AML-193 (cell line): ENCODE measurements at regions not wholly inside any gene's neighbourhood (a gene's known extent, or its start where the extent isn't known, plus 50 kb on each side); places are given as distances from the start of the nearest gene placed in this dataset.

Experiments used
- DNase-seq, 2 experiments: peaks; one replicate each; lab custom pipeline; 2025; lab: John Stamatoyannopoulos, UW

DNA sequence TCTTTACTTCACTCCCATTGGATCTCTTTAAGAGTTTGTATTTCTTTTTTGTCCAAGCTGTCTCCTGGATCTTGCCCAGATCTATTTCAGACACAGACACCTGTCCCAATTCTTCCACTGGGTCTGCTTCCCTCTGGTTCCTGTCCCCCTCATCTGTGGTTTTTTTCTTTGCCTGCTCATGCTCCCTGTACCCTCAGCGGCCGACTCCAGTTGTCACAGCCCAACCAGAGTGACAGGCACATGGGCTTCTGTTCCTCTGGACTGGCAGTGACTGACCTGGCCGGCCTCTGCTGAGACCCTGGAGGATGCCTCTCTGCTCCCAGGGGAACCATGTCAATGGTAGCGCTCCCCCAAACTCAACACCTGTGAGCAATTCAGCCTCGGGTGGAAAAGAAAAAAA is 142.6 kb downstream of the WSCD1 start:
- no peak for DNase-seq

GRCh38 chr17:6209829-6210228 is 139.7 kb downstream of the WSCD1 start:
- DNase-seq = no peak

GRCh38 chr17:6208608-6209180 is 138.5 kb downstream of the WSCD1 start:
- DNase-seq = no peak

DNA sequence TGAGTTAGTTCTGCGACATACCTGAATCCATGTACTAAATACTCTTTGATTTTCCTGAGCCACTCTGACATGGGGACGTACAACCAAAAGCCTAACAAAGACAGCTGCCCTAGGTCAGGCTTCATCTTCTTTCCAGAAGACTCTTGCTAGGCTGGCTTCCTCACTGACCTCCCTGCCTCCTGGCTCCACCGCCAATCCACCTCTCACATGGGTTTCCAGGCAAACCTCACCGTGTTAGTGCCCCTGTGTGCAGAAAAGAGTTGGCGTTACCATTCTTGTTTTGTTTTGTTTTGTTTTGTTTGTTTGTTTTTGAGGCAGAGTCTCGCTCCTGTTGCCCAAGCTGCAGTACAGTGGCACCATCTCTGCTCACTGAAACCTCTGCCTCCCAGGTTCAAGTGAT is 135.3 kb downstream of the WSCD1 start:
- DNase-seq = no peak

GRCh38 chr17:6205033-6205432 is 134.9 kb downstream of the WSCD1 start:
- DNase-seq = no peak

- no peak for DNase-seq
Observed at GRCh38 chr17:6204203-6204722, 134.1 kb downstream of the WSCD1 start.

DNA sequence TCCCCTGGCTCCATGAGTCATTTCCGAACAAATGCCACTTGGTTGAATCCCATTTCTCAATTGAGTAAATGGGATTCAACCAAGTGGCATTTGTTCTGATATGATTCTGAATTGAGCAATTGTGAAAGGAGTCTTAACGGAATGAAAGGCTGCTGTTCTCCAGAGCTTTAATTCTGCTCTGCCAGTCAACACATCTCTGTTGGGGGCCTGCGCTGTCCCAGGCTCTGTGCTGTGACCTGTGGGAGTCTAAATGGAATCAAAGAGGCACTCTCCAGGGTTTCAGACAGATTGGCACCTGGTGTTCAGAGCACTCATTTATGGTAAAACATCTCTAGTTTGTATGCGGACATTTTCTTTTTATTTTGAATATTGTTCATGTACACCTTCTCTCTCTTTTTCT is 126.2 kb downstream of the WSCD1 start:
- DNase-seq = no peak

GRCh38 chr17:6195123-6195522 is 124.9 kb downstream of the WSCD1 start:
- no peak for DNase-seq

DNA sequence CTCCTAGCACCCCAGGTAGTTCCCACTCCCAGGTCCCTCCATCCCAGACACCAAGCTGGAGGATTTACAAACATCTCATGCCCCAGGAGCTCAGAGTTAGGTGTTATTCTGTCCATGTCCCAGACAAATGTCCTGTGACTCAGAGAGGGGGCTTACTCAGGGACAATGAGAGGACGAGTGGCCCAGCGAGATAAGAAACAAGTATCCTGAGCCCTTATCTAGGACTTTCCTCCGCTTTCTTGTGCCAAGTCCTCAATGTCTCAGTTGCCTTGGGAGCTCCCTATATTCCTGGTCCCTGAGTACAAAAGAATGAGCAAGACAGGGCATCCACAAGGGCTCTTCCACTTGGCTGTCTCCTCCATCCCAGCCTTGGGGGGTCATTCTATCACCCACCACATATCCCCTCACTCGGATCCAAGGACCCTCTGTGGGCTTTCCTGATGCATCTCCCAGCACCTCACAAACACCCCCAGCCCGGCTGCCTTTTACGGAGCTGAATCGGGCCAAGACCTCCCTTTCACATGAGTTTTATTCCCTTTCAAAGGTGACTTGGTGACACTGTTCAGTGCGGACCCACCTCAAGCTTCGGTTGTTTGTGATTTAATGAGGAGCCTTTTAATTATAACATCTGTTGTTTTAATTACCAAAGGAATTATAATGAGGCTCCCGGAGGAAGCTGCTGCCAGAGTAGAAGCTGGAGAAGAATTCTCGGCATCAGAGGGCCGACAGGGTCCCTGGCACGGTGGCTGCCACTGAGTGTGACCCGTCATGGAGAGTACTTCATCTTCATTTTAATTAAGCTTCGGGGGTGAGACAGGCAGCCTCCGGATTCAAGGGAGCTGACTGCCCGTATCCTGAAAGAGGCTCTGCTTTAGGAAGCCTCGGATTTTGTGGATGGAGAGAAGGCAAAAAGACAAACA is 121.5 kb downstream of the WSCD1 start:
- DNase-seq = no peak

GRCh38 chr17:6187836-6188235 is 117.7 kb downstream of the WSCD1 start:
- DNase-seq = no peak

- no peak for DNase-seq
Observed at GRCh38 chr17:6186998-6187397, 116.8 kb downstream of the WSCD1 start.

- DNase-seq = no peak
Observed at GRCh38 chr17:6184508-6184907, 114.3 kb downstream of the WSCD1 start.

GRCh38 chr17:6179017-6179416 is 108.8 kb downstream of the WSCD1 start:
- DNase-seq = no peak

DNA sequence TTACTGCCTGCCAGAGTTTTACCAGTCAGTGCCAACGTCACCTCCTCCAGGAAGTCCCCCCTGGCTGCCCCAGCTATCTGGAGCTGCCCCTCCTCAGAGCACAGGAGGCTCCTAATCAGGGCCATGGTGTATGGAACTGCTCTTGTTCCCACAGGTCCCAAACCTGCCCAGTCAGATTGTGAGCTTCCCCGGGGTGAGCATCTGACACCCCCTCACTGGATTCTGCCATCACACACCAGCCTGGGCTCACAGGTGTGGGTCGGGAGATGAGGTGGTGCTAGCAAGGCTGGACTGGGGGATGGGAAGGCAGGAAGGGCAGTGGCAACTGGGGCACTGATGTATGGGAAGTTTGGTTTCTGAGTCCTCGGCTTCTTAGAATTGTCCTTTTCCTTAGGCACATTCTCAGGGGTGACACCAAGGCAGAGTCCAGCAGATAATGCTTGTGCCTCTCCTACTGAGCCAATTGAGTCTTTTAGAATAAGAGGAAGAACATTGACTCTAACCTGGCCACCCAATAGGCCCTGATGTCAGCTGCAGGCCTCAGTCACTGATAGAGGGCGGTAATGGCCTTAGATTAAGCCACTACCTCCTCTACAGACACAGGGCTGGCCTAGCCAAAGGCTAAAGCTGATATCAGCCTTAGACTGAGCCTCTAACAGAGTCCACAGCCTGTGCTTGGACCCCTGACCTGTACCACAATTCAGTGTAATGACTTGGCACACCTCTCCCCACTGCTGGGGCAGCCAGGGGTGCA is 107.9 kb downstream of the WSCD1 start:
- DNase-seq = no peak
